Large intestine (tissue), 3 donors: ENCODE measurements at regions not wholly inside any gene's neighbourhood (a gene's known extent, or its start where the extent isn't known, plus 50 kb on each side); places are given as distances from the start of the nearest gene placed in this dataset.
"Not testable (repeated sequence)": the region's sequence is repeated elsewhere in the genome, so short reads cannot be mapped to it uniquely, and the experiment has no call there.

Experiments used
- DNase-seq, 2 donors: peaks; one replicate each; pipeline versions ENCODE4 v3.0.0 to v3.0.0-alpha.2; 2013
- H3K27ac ChIP-seq: one replicate; pipeline ENCODE4 v1.5.1; 2013; ENCODE audit warnings: low read length
- H3K27me3 ChIP-seq: 2 replicates; pipeline ENCODE4 v1.6.1; 2013; ENCODE audit warnings: low read length; ENCODE audit not compliant: control insufficient read depth, insufficient read depth
- H3K36me3 ChIP-seq: 2 replicates; pipeline ENCODE4 v1.6.1; 2013; ENCODE audit warnings: low read length; ENCODE audit not compliant: control insufficient read depth, insufficient read depth
- H3K4me1 ChIP-seq: one replicate; pipeline ENCODE4 v1.6.1; 2013; ENCODE audit warnings: low read length; ENCODE audit not compliant: control insufficient read depth, insufficient read depth
- H3K4me3 ChIP-seq: one replicate; pipeline ENCODE4 v1.5.1; 2013; ENCODE audit warnings: low read length
- H3K9me3 ChIP-seq: one replicate; pipeline ENCODE4 v1.6.1; 2013; ENCODE audit warnings: mild to moderate bottlenecking, low read depth, low read length, moderate library complexity; ENCODE audit not compliant: control insufficient read depth
- WGBS: methylation state at CpG from one replicate; pipeline ENCODE4 v1.1.5; 2013; ENCODE audit warnings: low lambda C conversion rate; ENCODE audit not compliant: insufficient coverage; 5-methylcytosine and 5-hydroxymethylcytosine counted together

- DNase-seq = no peak
- Histone ChIP-seq H3K9me3 (no peaks in the 10 kb centered on the region), H3K4me1 (no peaks in the 10 kb centered on the region), H3K27ac (no peak overlapping the region), H3K27me3 (no peaks in the 10 kb centered on the region), H3K4me3 (no peak overlapping the region), H3K36me3 (no peaks in the 10 kb centered on the region)
- no CpG with 5 or more reads among the region's 5 CpGs for WGBS
Observed at GRCh38 chr7:14974688-14975087, 72.1 kb upstream of the DGKB start.

GRCh38 chr7:14973712-14974428 is 71.3 kb upstream of the DGKB start:
- Histone ChIP-seq H3K27me3 (no peaks in the 10 kb centered on the region), H3K36me3 (no peaks in the 10 kb centered on the region), H3K9me3 (no peaks in the 10 kb centered on the region), H3K4me3 (no peak overlapping the region), H3K4me1 (no peaks in the 10 kb centered on the region), H3K27ac (no peak overlapping the region)
- no CpG with 5 or more reads among the region's 3 CpGs for WGBS
- DNase-seq = no peak

GRCh38 chr7:14971678-14972077 is 69.1 kb upstream of the DGKB start:
- not testable (repeated sequence) for DNase-seq, H3K4me3 ChIP-seq, H3K27me3 ChIP-seq, H3K9me3 ChIP-seq, H3K27ac ChIP-seq, H3K4me1 ChIP-seq, H3K36me3 ChIP-seq
- no CpG with 5 or more reads among the region's 4 CpGs for WGBS

GRCh38 chr7:14967376-14967775 is 64.8 kb upstream of the DGKB start:
- WGBS = no CpG with 5 or more reads among the region's 8 CpGs
- DNase-seq, H3K9me3 ChIP-seq, H3K36me3 ChIP-seq, H3K4me1 ChIP-seq, H3K27me3 ChIP-seq, H3K4me3 ChIP-seq, H3K27ac ChIP-seq: not testable (repeated sequence)

- H3K27me3 ChIP-seq = no peaks in the 10 kb centered on the region
- 92% methylated on average over 2 of the region's 2 CpGs for WGBS
Observed at GRCh38 chr7:14962778-14963177, 60.2 kb upstream of the DGKB start.

GRCh38 chr7:14960721-14961120 is 58.2 kb upstream of the DGKB start:
- DNase-seq = no peak
- WGBS = no CpG with 5 or more reads among the region's 3 CpGs
- Histone ChIP-seq H3K27me3 (no peaks in the 10 kb centered on the region), H3K27ac (no peak overlapping the region), H3K4me3 (no peak overlapping the region), H3K36me3 (no peaks in the 10 kb centered on the region), H3K9me3 (no peaks in the 10 kb centered on the region), H3K4me1 (no peaks in the 10 kb centered on the region)

More at GRCh38 chr7:14962778-14963177, 60.2 kb upstream of the DGKB start:
- Histone ChIP-seq H3K27ac (no peak overlapping the region), H3K4me1 (no peaks in the 10 kb centered on the region), H3K4me3 (no peak overlapping the region), H3K9me3 (no peaks in the 10 kb centered on the region), H3K36me3 (no peaks in the 10 kb centered on the region)
- no peak for DNase-seq

- H3K9me3 ChIP-seq = no peaks in the 10 kb centered on the region
- no peak overlapping the region for H3K4me3 ChIP-seq
- no peak for DNase-seq
- no peaks in the 10 kb centered on the region for H3K36me3 ChIP-seq
- no peak overlapping the region for H3K27ac ChIP-seq
- H3K27me3 ChIP-seq = no peaks in the 10 kb centered on the region
- H3K4me1 ChIP-seq = no peaks in the 10 kb centered on the region
Observed at GRCh38 chr7:14959339-14959738, 56.8 kb upstream of the DGKB start.

GRCh38 chr7:14954035-14954434 is 51.5 kb upstream of the DGKB start:
- no peaks in the 10 kb centered on the region for H3K9me3 ChIP-seq
- no peak for DNase-seq
- no CpG with 5 or more reads among the region's 3 CpGs for WGBS

More at GRCh38 chr7:14954035-14954434, 51.5 kb upstream of the DGKB start:
- Histone ChIP-seq H3K36me3 (no peaks in the 10 kb centered on the region), H3K4me3 (no peak overlapping the region), H3K27ac (no peak overlapping the region), H3K27me3 (no peaks in the 10 kb centered on the region), H3K4me1 (no peaks in the 10 kb centered on the region)
